ENCODE measurements at regions not wholly inside any gene's neighbourhood (a gene's known extent, or its start where the extent isn't known, plus 50 kb on each side); places are given as distances from the start of the nearest gene placed in this dataset.

DNA sequence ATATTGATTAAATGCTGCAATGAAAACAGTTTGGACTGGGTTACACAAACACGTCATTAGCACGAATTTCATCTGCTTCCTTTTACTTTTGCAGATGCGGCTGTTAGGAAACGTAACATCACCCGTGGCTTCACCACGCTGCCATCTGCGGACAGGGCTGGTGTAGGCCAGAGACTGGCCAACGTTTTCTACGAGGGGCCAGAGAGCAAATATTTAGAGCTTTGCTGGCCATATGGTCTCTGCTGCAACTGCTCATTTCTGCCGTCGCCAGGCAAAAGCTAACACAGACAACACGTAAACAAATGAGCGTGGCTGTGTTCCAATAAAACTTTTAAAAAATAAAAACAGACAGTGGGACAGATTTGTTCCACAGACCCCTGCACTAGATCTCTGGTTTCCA is 96.6 kb downstream of the ENGASE start:
- TF ChIP-seq CTCF (IDR thresholded peaks at IDR 0.05): no peak
- ATAC-seq (ENCODE audit: low FRiP score) (no peak), DNase-seq (ENCODE audit: low spot score) (no peak)

- ATAC-seq (ENCODE audit: low FRiP score): no peak
- no peak for DNase-seq (ENCODE audit: low spot score)
- no peak for TF ChIP-seq CTCF (IDR thresholded peaks at IDR 0.05)
Measured at GRCh38 chr17:79169861-79170260, 95.2 kb downstream of the ENGASE start.

DNA sequence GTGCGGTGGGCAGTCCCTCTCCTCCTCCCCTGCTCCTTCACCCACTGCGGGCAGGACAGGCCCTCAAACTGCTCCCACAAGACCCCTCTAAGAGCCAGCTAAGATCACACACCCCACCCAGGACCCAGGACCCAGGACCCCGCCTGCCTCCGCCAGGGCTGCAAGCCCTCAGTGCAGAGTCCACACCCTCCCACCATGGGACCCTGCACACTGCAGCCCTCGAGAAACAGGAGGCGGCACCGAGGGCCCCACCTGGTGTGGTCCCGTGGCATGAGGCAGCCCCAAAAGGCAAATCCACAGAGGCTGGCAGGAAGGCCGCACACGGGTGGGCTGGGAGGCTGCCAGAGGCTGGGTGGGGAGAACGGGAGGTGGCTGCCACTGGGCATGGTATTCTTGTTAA is 94.7 kb downstream of the ENGASE start:
- ATAC-seq (ENCODE audit: low FRiP score): no peak
- DNase-seq (ENCODE audit: low spot score): no peak
- no peak for TF ChIP-seq CTCF (IDR thresholded peaks at IDR 0.05)

GRCh38 chr17:79168486-79169055 is 93.9 kb downstream of the ENGASE start:
- no peak for TF ChIP-seq CTCF (IDR thresholded peaks at IDR 0.05)
- ATAC-seq (ENCODE audit: low FRiP score): no peak
- DNase-seq (ENCODE audit: low spot score): no peak

DNA sequence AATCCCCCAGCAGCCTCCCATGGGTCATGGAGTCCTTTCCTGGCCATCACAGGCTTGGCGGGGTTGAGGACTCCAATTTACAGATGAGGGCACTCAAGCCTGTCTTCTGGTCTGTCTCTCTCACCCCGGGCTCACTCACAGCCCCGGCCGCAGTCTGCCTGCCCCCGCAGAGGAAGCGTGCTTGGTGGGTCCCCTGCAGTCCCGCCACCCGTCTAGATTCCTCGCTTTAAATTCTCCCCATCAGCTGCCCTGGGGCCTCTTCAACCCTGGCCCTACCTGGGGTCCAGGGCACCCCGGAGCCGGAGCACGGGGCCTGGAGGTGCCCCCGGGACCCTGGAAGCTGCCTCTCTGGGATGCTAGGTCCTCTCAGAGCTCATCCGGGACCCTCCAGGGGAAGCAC is 92.9 kb downstream of the ENGASE start:
- TF ChIP-seq CTCF (IDR thresholded peaks at IDR 0.05): no peak
- DNase-seq (ENCODE audit: low spot score): no peak
- ATAC-seq (ENCODE audit: low FRiP score): no peak

GRCh38 chr17:79165756-79166473 is 91.3 kb downstream of the ENGASE start:
- no peak for ATAC-seq (ENCODE audit: low FRiP score)
- no peak for TF ChIP-seq CTCF (IDR thresholded peaks at IDR 0.05)
- no peak for DNase-seq (ENCODE audit: low spot score)
